Muscle of leg (tissue), 3 donors: ENCODE measurements at regions not wholly inside any gene's neighbourhood (a gene's known extent, or its start where the extent isn't known, plus 50 kb on each side); places are given as distances from the start of the nearest gene placed in this dataset.

Experiments used
- DNase-seq: peaks from one replicate; pipeline ENCODE4 v3.0.0; 2013
- H3K27ac ChIP-seq: one replicate; pipeline ENCODE4 v1.5.1; 2013; ENCODE audit warnings: mild to moderate bottlenecking, low read length, control low read depth
- H3K27me3 ChIP-seq: one replicate; pipeline ENCODE4 v1.6.1; 2013; ENCODE audit warnings: low read length; ENCODE audit not compliant: control insufficient read depth, insufficient read depth
- H3K36me3 ChIP-seq: one replicate; pipeline ENCODE4 v1.6.1; 2013; ENCODE audit warnings: low read length; ENCODE audit not compliant: control insufficient read depth, insufficient read depth
- H3K4me1 ChIP-seq: one replicate; pipeline ENCODE4 v1.6.1; 2013; ENCODE audit warnings: low read length; ENCODE audit not compliant: control insufficient read depth, insufficient read depth
- H3K4me3 ChIP-seq: one replicate; pipeline ENCODE4 v1.5.1; 2013; ENCODE audit warnings: low read length, control low read depth
- H3K9me3 ChIP-seq: replicated peaks from 2 replicates; pipeline ENCODE4 v1.6.1; 2013; ENCODE audit warnings: low read depth, low read length; ENCODE audit not compliant: control insufficient read depth
- WGBS: methylation state at CpG from one replicate; pipeline ENCODE4 v1.1.5; 2013; ENCODE audit warnings: missing lambda C conversion rate; ENCODE audit not compliant: insufficient coverage; 5-methylcytosine and 5-hydroxymethylcytosine counted together

- no CpG with 5 or more reads among the region's 8 CpGs for WGBS
- no peaks in the 10 kb centered on the region for H3K4me1 ChIP-seq
Observed at GRCh38 chr3:104548401-104548800, 818.3 kb upstream of the ALCAM start.

DNA sequence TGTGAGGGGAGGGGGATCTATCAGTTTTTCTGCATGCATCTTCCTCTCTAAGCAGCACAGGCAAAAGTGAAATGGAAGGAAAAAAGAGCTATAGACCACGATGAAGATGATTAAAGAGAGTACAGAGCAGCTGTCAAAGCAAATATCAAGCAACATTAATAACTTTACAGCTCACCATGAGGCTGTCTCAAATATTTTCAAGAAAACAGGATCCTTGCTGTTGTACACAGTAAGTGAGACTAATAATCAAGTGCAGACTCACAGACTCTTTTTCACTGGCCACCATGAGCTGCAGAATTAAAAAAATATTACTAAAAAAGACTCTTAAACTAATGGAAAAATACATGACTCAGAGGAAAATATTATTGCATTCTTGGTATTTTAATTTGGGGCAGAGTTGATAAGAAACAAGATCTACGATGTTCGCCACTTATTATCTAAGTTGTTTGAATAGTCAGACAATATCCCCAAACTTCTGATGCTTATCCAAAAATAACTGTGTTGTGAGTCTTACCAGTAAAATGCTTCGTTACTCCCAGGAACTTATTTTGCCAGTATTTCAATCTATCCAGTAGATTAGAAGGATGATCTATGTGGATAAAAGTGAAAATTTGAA, 817.5 kb upstream of the ALCAM start:
- no CpG with 5 or more reads among the region's 4 CpGs for WGBS
- no peaks in the 10 kb centered on the region for H3K27me3 ChIP-seq
- no peak overlapping the region for H3K27ac ChIP-seq
- H3K4me3 ChIP-seq = no peak overlapping the region
- no peak for DNase-seq
- H3K9me3 ChIP-seq = no peaks in the 10 kb centered on the region
- H3K36me3 ChIP-seq = no peaks in the 10 kb centered on the region
- H3K4me1 ChIP-seq = no peaks in the 10 kb centered on the region

More at GRCh38 chr3:104548401-104548800, 818.3 kb upstream of the ALCAM start:
- Histone ChIP-seq H3K4me3 (no peak overlapping the region), H3K27ac (no peak overlapping the region), H3K36me3 (no peaks in the 10 kb centered on the region), H3K27me3 (no peaks in the 10 kb centered on the region), H3K9me3 (no peaks in the 10 kb centered on the region)
- DNase-seq = no peak

- Histone ChIP-seq H3K9me3 (no peaks in the 10 kb centered on the region), H3K27ac (no peak overlapping the region), H3K27me3 (no peaks in the 10 kb centered on the region), H3K4me3 (no peak overlapping the region), H3K4me1 (no peaks in the 10 kb centered on the region), H3K36me3 (no peaks in the 10 kb centered on the region)
- no peak for DNase-seq
- no CpG with 5 or more reads among the region's 1 CpG for WGBS
Observed at GRCh38 chr3:104553121-104553520, 813.6 kb upstream of the ALCAM start.

DNA sequence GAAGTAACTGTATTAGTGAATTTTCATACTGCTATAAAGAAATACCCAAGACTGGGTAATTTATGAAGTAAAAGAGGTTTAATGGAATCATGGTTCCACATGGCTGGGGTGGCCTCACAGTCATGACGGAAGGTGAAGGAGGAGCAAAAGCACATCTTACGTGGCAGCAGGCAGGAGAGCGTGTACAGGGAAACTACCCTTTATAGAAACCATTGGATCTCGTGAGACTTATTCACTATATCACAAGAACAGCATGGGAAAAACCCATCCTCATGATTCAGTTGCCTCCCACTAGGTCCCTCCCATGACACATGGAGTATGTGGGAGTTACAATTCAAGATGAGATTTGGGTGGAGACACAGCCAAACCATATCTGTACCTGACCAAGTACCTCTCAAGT, 812.3 kb upstream of the ALCAM start:
- no peaks in the 10 kb centered on the region for H3K27me3 ChIP-seq
- no peaks in the 10 kb centered on the region for H3K36me3 ChIP-seq
- H3K9me3 ChIP-seq = no peaks in the 10 kb centered on the region
- H3K4me3 ChIP-seq = no peak overlapping the region
- 100% methylated on average over 1 of the region's 4 CpGs for WGBS
- H3K27ac ChIP-seq = no peak overlapping the region
- H3K4me1 ChIP-seq = no peaks in the 10 kb centered on the region
- DNase-seq = no peak

GRCh38 chr3:104555728-104556127, 811.0 kb upstream of the ALCAM start:
- H3K36me3 ChIP-seq = no peaks in the 10 kb centered on the region
- H3K4me3 ChIP-seq = no peak overlapping the region
- H3K4me1 ChIP-seq = no peaks in the 10 kb centered on the region
- no peaks in the 10 kb centered on the region for H3K27me3 ChIP-seq
- H3K27ac ChIP-seq = no peak overlapping the region
- no peaks in the 10 kb centered on the region for H3K9me3 ChIP-seq
- no peak for DNase-seq
- no CpG with 5 or more reads among the region's 1 CpG for WGBS

GRCh38 chr3:104556372-104557078, 810.2 kb upstream of the ALCAM start:
- Histone ChIP-seq H3K27ac (no peak overlapping the region), H3K4me1 (no peaks in the 10 kb centered on the region), H3K9me3 (no peaks in the 10 kb centered on the region), H3K27me3 (no peaks in the 10 kb centered on the region), H3K36me3 (no peaks in the 10 kb centered on the region), H3K4me3 (no peak overlapping the region)
- no peak for DNase-seq
- WGBS = 70% methylated on average over 2 of the region's 4 CpGs

GRCh38 chr3:104561324-104561723, 805.4 kb upstream of the ALCAM start:
- no peak overlapping the region for H3K27ac ChIP-seq
- H3K27me3 ChIP-seq = no peaks in the 10 kb centered on the region
- H3K36me3 ChIP-seq = no peaks in the 10 kb centered on the region
- WGBS = no CpG with 5 or more reads among the region's 1 CpG
- DNase-seq = no peak
- no peaks in the 10 kb centered on the region for H3K9me3 ChIP-seq
- H3K4me1 ChIP-seq = no peaks in the 10 kb centered on the region
- H3K4me3 ChIP-seq = no peak overlapping the region

- Histone ChIP-seq H3K27me3 (no peaks in the 10 kb centered on the region), H3K9me3 (no peaks in the 10 kb centered on the region), H3K36me3 (no peaks in the 10 kb centered on the region), H3K4me3 (no peak overlapping the region), H3K27ac (no peak overlapping the region), H3K4me1 (no peaks in the 10 kb centered on the region)
- DNase-seq = peak; percentile 25
- WGBS = 50% methylated on average over 1 of the region's 6 CpGs
Observed at GRCh38 chr3:104564045-104564643, 802.6 kb upstream of the ALCAM start.

- no peak overlapping the region for H3K4me3 ChIP-seq
- no peak overlapping the region for H3K27ac ChIP-seq
- DNase-seq = no peak
- no peaks in the 10 kb centered on the region for H3K27me3 ChIP-seq
- no peaks in the 10 kb centered on the region for H3K9me3 ChIP-seq
- no peaks in the 10 kb centered on the region for H3K4me1 ChIP-seq
- H3K36me3 ChIP-seq = no peaks in the 10 kb centered on the region
Observed at GRCh38 chr3:104566054-104566453, 800.7 kb upstream of the ALCAM start.

DNA sequence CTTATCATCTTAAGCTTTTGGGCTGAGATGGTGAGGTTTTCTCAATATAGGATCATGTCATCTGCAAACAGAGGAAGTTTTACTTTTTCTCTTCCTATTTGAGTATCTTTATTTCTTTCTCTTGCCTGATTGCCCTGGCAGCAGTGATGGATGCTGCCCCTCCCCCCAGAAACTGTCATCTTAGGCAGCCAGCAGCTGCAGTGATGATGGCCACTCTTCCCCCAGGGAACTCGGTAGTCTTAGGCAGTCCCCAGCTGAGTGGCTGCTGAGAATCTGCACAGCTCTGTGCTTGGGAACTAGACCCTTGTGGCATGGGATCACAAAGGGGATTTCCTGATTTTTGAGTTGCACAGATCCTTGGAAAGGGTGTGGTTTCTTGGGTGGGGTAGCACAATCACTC, 791.1 kb upstream of the ALCAM start:
- H3K36me3 ChIP-seq = no peaks in the 10 kb centered on the region
- H3K27me3 ChIP-seq = no peaks in the 10 kb centered on the region
- 67% methylated on average over 1 of the region's 1 CpG for WGBS
- no peak for DNase-seq
- no peak overlapping the region for H3K4me3 ChIP-seq
- H3K4me1 ChIP-seq = no peaks in the 10 kb centered on the region
- H3K9me3 ChIP-seq = peaks cover 29% of the 10 kb centered on the region
- H3K27ac ChIP-seq = no peak overlapping the region
